SK-N-MC (cell line): ENCODE measurements at regions not wholly inside any gene's neighbourhood (a gene's known extent, or its start where the extent isn't known, plus 50 kb on each side); places are given as distances from the start of the nearest gene placed in this dataset.

ENCODE experiments used
- DNase-seq: peaks from one replicate; pipeline ENCODE4 v3.0.0-alpha.2; 2011; ENCODE audit warnings: low read depth, low spot score
- H3K27ac ChIP-seq: fragments of 200-600 bp; sonication (generic); 2 replicates; pipeline ENCODE4 v1.5.1; 2016; ENCODE audit warnings: mixed run types
- H3K36me3 ChIP-seq: fragments of 200-600 bp; sonication (generic); 2 replicates; pipeline ENCODE4 v1.6.1; 2017; ENCODE audit warnings: antibody characterized with exemption, low read length, mixed read lengths; ENCODE audit not compliant: insufficient read depth
- H3K4me3 ChIP-seq: fragments of 200-600 bp; sonication (generic); 2 replicates; pipeline ENCODE4 v1.5.1; 2016
- H3K9ac ChIP-seq: fragments of 200-600 bp; sonication (generic); 2 replicates; pipeline ENCODE4 v1.8.0; 2017; ENCODE audit warnings: mixed run types, mixed read lengths; ENCODE audit not compliant: insufficient read length
- H3K9me3 ChIP-seq: fragments of 200-600 bp; sonication (generic); 2 replicates; pipeline ENCODE4 v1.6.1; 2017; ENCODE audit warnings: low read depth, mild to moderate bottlenecking, antibody characterized with exemption, low read length, moderate library complexity, mixed read lengths
- EZH2 ChIP-seq: fragments of 200-600 bp; sonication (generic); IDR thresholded peaks from one replicate; pipeline ENCODE4 v1.6.1; 2017; ENCODE audit warnings: antibody characterized with exemption
- FOXP2 ChIP-seq: optimal IDR thresholded peaks from 2 replicates; pipeline ENCODE3; 2011; ENCODE audit warnings: mild to moderate bottlenecking, moderate library complexity; ENCODE audit not compliant: insufficient read depth; ENCODE audit errors: extremely low read length, control extremely low read depth
- POLR2AphosphoS5 ChIP-seq: IDR thresholded peaks from 2 replicates; pipeline ENCODE4 v1.6.1; 2012; ENCODE audit warnings: mild to moderate bottlenecking, low read depth, low read length, borderline replicate concordance

DNA sequence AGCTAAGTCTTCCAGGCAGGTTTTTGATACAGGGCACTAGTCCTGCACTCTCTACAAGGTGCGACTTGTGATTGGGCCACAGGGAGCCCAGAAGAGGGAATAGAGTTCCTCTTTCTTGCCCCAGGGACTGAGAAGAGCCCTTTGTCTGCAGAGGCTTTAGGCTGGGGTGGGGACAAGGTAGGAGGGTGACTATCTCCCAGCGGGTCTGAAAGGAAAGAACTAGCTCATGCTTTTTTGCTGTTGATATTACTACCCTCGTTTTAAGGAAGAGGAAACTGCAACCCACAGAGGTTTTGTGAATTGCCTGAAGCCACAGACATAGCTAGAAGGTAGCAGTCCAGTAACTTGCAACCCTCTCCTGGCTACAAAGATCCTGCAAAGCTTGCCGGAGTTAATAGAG lies 615.2 kb downstream of the MATN1 start:
- H3K9me3 ChIP-seq: no peaks in the 10 kb centered on the region
- no peak for DNase-seq
- no peak overlapping the region for H3K27ac ChIP-seq
- no peaks in the 10 kb centered on the region for H3K36me3 ChIP-seq
- H3K4me3 ChIP-seq: no peak overlapping the region
- no peak overlapping the region for H3K9ac ChIP-seq
- TF ChIP-seq EZH2: no peak
- TF ChIP-seq FOXP2: no peak
- no peak for TF ChIP-seq POLR2AphosphoS5

DNA sequence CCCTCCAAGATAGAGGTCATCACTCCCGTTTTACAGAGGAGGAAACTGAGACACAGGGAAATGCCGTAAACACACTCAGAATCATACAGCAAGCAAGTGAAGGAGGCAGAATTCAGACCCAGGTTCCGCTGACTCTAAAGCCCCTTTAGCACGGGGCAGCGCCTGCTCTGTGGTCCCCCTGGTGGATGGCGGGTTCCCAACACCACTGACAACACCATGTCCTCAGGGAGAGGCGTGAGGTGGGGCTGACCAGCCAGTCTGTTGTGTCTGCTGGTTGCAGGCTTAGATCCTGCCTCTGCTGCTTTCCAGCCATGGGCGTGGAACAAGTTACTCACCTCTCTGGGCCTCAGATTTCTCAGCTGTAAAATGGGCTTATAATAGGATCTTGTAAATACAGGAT lies 617.3 kb downstream of the MATN1 start:
- Histone ChIP-seq H3K9ac (no peak overlapping the region), H3K9me3 (no peaks in the 10 kb centered on the region), H3K4me3 (no peak overlapping the region), H3K27ac (no peak overlapping the region), H3K36me3 (no peaks in the 10 kb centered on the region)
- TF ChIP-seq EZH2 (no peak), POLR2AphosphoS5 (no peak), FOXP2 (no peak)
- DNase-seq: no peak

- Histone ChIP-seq H3K4me3 (no peak overlapping the region), H3K9me3 (no peaks in the 10 kb centered on the region), H3K36me3 (no peaks in the 10 kb centered on the region), H3K9ac (no peak overlapping the region), H3K27ac (no peak overlapping the region)
- DNase-seq: no peak
- TF ChIP-seq FOXP2 (no peak), POLR2AphosphoS5 (no peak), EZH2 (no peak)
Observed at GRCh38 chr1:30104551-30104950, 618.8 kb downstream of the MATN1 start.

GRCh38 chr1:30103708-30104411 lies 619.5 kb downstream of the MATN1 start:
- TF ChIP-seq EZH2: no peak
- no peak for TF ChIP-seq POLR2AphosphoS5
- DNase-seq: no peak
- no peak overlapping the region for H3K27ac ChIP-seq
- no peaks in the 10 kb centered on the region for H3K9me3 ChIP-seq
- H3K4me3 ChIP-seq: no peak overlapping the region
- H3K36me3 ChIP-seq: no peaks in the 10 kb centered on the region
- H3K9ac ChIP-seq: no peak overlapping the region

DNA sequence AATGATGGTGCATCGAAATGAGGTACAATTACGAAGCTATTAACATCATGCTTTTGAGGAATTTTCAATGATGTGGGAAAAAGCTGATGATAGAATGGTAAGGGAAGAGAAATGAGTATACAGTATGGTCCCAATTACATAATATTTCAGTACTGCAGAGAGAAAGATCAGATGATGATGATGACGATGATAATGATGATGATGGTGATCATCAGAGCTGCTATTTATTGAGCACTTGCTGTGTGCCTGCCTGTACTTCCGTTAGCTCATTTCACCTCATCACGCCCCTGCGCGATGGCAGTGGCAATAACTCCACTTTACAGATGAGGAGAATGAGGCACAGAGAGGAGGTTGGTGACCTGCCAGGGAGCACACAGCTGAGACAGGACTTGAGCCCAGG lies 620.8 kb downstream of the MATN1 start:
- TF ChIP-seq POLR2AphosphoS5 (no peak), FOXP2 (no peak), EZH2 (no peak)
- no peaks in the 10 kb centered on the region for H3K9me3 ChIP-seq

DNA sequence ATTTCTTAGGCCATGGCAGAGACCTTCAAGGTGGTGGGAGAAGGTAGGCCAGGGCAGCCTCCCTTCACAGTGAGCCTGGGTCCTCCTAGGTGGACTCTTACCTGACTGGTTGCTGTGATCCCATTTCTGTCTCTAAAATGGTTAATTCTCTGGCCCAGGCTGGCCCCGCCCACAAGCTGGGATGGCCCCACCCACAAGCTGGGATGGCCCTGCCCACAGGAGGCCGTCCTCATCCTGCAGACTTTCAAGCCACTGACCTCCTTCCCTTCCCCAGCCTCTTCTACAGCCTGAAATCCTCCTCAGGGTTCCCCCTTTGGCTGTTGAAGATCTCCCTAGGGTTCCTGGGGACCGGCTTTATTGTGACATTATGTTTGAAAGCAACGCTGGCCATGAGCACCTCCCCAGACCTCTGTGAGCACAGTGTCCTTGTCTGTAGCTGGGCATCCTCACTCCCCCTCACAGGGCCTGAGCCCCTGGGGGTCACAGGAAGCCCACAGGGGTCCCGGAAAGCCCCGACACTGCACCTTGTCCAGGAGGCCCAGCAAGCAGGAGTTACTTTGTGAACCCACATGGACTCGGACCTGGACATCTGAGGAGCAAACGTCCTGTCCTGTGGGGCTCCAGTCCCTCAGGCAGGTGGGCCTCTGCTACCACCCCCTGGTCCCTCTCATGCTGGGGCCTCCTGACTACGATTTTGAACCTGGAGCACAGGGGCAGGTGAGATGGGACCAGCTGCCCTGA lies 621.7 kb downstream of the MATN1 start:
- no peaks in the 10 kb centered on the region for H3K36me3 ChIP-seq
- H3K27ac ChIP-seq: no peak overlapping the region
- DNase-seq: no peak
- no peak overlapping the region for H3K4me3 ChIP-seq
- H3K9me3 ChIP-seq: no peaks in the 10 kb centered on the region
- no peak overlapping the region for H3K9ac ChIP-seq
- TF ChIP-seq EZH2 (no peak), FOXP2 (no peak), POLR2AphosphoS5 (no peak)

More for the DNA sequence above, 620.8 kb downstream of the MATN1 start:
- no peak overlapping the region for H3K4me3 ChIP-seq
- no peak for DNase-seq
- H3K9ac ChIP-seq: no peak overlapping the region
- no peak overlapping the region for H3K27ac ChIP-seq
- no peaks in the 10 kb centered on the region for H3K36me3 ChIP-seq

- no peak for TF ChIP-seq EZH2
- TF ChIP-seq POLR2AphosphoS5: no peak
- no peak overlapping the region for H3K9ac ChIP-seq
- no peak overlapping the region for H3K27ac ChIP-seq
- no peak overlapping the region for H3K4me3 ChIP-seq
- no peak for DNase-seq
- no peaks in the 10 kb centered on the region for H3K9me3 ChIP-seq
- no peaks in the 10 kb centered on the region for H3K36me3 ChIP-seq
Observed at GRCh38 chr1:30101016-30101415, 622.4 kb downstream of the MATN1 start.

DNA sequence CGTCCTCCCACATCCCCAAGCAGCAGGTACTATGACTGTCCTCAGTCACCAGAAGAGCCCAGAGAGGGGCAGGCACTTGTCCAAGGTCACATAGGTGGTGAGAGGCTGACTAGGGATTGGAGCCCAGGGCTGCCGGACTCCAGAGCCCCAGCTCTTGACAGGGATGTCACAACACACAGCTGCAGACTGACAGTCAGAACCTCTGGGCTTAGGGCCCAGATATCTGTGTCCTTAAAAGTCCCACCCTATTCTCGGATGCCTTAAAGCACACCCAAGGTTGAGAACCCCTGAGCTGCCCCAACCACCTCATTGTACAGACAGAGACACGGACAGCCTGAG lies 622.9 kb downstream of the MATN1 start:
- Histone ChIP-seq H3K9me3 (no peaks in the 10 kb centered on the region), H3K9ac (no peak overlapping the region), H3K27ac (no peak overlapping the region), H3K4me3 (no peak overlapping the region), H3K36me3 (no peaks in the 10 kb centered on the region)
- no peak for DNase-seq
- TF ChIP-seq FOXP2 (no peak), POLR2AphosphoS5 (no peak), EZH2 (no peak)
